ENCODE measurements at regions not wholly inside any gene's neighbourhood (a gene's known extent, or its start where the extent isn't known, plus 50 kb on each side); places are given as distances from the start of the nearest gene placed in this dataset.

- H3K27ac ChIP-seq, result no peak overlapping the region
- H3K36me3 ChIP-seq, result no peaks in the 10 kb centered on the region
- WGBS, 3 donors, result 91 to 93% (median 92%) methylated on average over 24 of the region's 24 CpGs
- H3K27me3 ChIP-seq, result no peaks in the 10 kb centered on the region
- H3K4me1 ChIP-seq (ENCODE audit: insufficient read depth), result peaks cover 3% of the 10 kb centered on the region
- no peak overlapping the region for H3K4me3 ChIP-seq
- TF ChIP-seq POLR2A (IDR thresholded peaks at IDR 0.05), result no peak
- TF ChIP-seq, protein P1, sequence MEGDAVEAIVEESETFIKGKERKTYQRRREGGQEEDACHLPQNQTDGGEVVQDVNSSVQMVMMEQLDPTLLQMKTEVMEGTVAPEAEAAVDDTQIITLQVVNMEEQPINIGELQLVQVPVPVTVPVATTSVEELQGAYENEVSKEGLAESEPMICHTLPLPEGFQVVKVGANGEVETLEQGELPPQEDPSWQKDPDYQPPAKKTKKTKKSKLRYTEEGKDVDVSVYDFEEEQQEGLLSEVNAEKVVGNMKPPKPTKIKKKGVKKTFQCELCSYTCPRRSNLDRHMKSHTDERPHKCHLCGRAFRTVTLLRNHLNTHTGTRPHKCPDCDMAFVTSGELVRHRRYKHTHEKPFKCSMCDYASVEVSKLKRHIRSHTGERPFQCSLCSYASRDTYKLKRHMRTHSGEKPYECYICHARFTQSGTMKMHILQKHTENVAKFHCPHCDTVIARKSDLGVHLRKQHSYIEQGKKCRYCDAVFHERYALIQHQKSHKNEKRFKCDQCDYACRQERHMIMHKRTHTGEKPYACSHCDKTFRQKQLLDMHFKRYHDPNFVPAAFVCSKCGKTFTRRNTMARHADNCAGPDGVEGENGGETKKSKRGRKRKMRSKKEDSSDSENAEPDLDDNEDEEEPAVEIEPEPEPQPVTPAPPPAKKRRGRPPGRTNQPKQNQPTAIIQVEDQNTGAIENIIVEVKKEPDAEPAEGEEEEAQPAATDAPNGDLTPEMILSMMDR (IDR thresholded peaks at IDR 0.05), result no peak
- no peak for TF ChIP-seq EP300 (IDR thresholded peaks at IDR 0.05)
- no peak for DNase-seq
- intact Hi-C loops (cut with DNase I), result no loop called here
- H3K9me3 ChIP-seq, result no peaks in the 10 kb centered on the region
Measured at GRCh38 chr3:66582721-66583423, 82.0 kb upstream of the LRIG1 start.

- TF ChIP-seq POLR2A (IDR thresholded peaks at IDR 0.05) (no peak), EP300 (IDR thresholded peaks at IDR 0.05) (no peak)
- TF ChIP-seq, protein P1 (IDR thresholded peaks at IDR 0.05), result no peak
- H3K36me3 ChIP-seq, result no peaks in the 10 kb centered on the region
- no peak overlapping the region for H3K4me3 ChIP-seq
- WGBS, 3 donors, result 88 to 91% (median 88%) methylated on average over 4 of the region's 4 CpGs
- no peaks in the 10 kb centered on the region for H3K9me3 ChIP-seq
- DNase-seq, result no peak
- no peaks in the 10 kb centered on the region for H3K27me3 ChIP-seq
- intact Hi-C loops (cut with DNase I), result no loop called here
- peaks cover 3% of the 10 kb centered on the region for H3K4me1 ChIP-seq (ENCODE audit: insufficient read depth)
- H3K27ac ChIP-seq, result no peak overlapping the region
Measured at GRCh38 chr3:66583424-66584040, 82.7 kb upstream of the LRIG1 start.

DNA sequence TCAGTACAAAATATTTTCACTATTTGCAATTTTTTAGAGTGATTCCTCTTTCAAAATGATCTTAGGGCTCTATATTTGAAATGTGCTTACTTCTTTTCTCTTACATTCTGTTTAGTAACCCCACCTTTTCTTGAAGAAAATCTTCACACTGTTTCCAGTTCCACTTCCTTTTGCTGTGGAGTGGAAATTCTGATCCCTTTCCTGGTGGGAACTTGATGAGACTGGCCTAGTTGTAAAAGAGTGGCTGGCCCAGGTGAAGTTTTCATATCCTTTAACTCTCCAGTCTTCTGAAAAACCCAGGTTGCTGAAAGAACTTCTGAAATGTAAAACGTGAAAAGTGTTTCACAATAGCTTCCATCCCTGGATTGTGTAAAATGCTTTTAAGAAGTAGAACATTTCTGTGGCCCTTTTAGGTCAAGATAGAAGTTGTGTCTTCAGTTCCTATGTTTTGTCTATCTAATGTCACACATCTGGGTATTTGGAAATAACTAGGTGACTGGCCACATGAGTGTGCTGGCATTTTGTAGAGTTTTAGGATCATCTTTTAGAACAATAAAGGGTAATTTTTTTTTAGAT lies 84.8 kb upstream of the LRIG1 start:
- Histone ChIP-seq H3K27me3 (no peaks in the 10 kb centered on the region), H3K27ac (no peak overlapping the region), H3K9me3 (no peaks in the 10 kb centered on the region), H3K36me3 (no peaks in the 10 kb centered on the region), H3K4me1 (ENCODE audit: insufficient read depth) (peaks cover 3% of the 10 kb centered on the region), H3K4me3 (no peak overlapping the region)
- no peak for DNase-seq
- intact Hi-C loops (cut with DNase I), result no loop called here
- TF ChIP-seq EP300 (IDR thresholded peaks at IDR 0.05) (no peak), POLR2A (IDR thresholded peaks at IDR 0.05) (no peak)
- TF ChIP-seq, protein P1 (IDR thresholded peaks at IDR 0.05), result no peak
- 10 to 20% (median 16%) methylated on average over 1 of the region's 1 CpG for WGBS, 3 donors

DNA sequence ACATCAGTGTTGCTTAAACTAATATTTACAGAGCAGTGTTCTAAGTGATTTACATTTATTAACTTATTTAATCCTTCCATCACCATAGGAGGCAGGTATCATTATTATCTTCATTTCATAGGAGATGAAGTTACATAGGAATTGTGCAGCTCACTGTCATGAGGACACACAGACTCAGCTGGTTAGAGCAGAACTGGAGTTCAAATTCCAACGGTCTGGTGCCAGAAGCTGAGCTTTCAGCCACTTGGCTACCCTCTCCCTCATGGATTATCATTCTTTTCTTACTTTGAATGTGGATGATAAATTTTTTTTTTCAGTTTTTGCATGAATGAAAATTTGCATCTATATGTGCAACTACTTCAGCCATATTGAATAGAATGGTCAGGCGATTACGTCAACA lies 86.0 kb upstream of the LRIG1 start:
- H3K27me3 ChIP-seq, result no peaks in the 10 kb centered on the region
- 88 to 92% (median 88%) methylated on average over 3 of the region's 3 CpGs for WGBS, 3 donors

More for the DNA sequence above, 86.0 kb upstream of the LRIG1 start:
- H3K27ac ChIP-seq, result no peak overlapping the region
- intact Hi-C loops (cut with DNase I), result no loop called here
- DNase-seq, result no peak
- TF ChIP-seq EP300 (IDR thresholded peaks at IDR 0.05) (no peak), POLR2A (IDR thresholded peaks at IDR 0.05) (no peak)
- TF ChIP-seq, protein P1 (IDR thresholded peaks at IDR 0.05), result no peak
- H3K4me1 ChIP-seq (ENCODE audit: insufficient read depth), result peaks cover 3% of the 10 kb centered on the region
- no peak overlapping the region for H3K4me3 ChIP-seq
- no peaks in the 10 kb centered on the region for H3K36me3 ChIP-seq
- H3K9me3 ChIP-seq, result no peaks in the 10 kb centered on the region

Measured in ovary (tissue), 7 donors.